Adipocyte (in vitro differentiated cells): ENCODE measurements at regions not wholly inside any gene's neighbourhood (a gene's known extent, or its start where the extent isn't known, plus 50 kb on each side); places are given as distances from the start of the nearest gene placed in this dataset.
"Not testable (repeated sequence)": the region's sequence is repeated elsewhere in the genome, so short reads cannot be mapped to it uniquely, and the experiment has no call there.

ENCODE experiments used
- DNase-seq: peaks from one replicate; pipeline ENCODE4 v3.0.0-alpha.2; 2015; ENCODE audit warnings: low read depth
- H3K27me3 ChIP-seq: replicated peaks from 2 replicates; pipeline ENCODE4 v1.7.0; 2013; ENCODE audit warnings: mild to moderate bottlenecking, low read length, moderate library complexity; ENCODE audit not compliant: control insufficient read depth, insufficient read depth
- H3K36me3 ChIP-seq: 2 replicates; pipeline ENCODE4 v1.7.0; 2013; ENCODE audit warnings: low read length, mild to moderate bottlenecking, moderate library complexity; ENCODE audit not compliant: control insufficient read depth, insufficient read depth, severe bottlenecking
- H3K4me1 ChIP-seq: 2 replicates; pipeline ENCODE4 v1.7.0; 2013; ENCODE audit warnings: mild to moderate bottlenecking, low read length, moderate library complexity; ENCODE audit not compliant: control insufficient read depth, insufficient read depth
- H3K4me3 ChIP-seq: 2 replicates; pipeline ENCODE4 v1.7.0; 2013; ENCODE audit warnings: mild to moderate bottlenecking, low read length, moderate library complexity
- H3K9ac ChIP-seq: 2 replicates; pipeline ENCODE4 v1.7.0; 2013; ENCODE audit warnings: mild to moderate bottlenecking, low read length, moderate library complexity
- H3K9me3 ChIP-seq: 2 replicates; pipeline ENCODE4 v1.7.0; 2013; ENCODE audit warnings: mild to moderate bottlenecking, low read length, moderate library complexity; ENCODE audit not compliant: control insufficient read depth

DNA sequence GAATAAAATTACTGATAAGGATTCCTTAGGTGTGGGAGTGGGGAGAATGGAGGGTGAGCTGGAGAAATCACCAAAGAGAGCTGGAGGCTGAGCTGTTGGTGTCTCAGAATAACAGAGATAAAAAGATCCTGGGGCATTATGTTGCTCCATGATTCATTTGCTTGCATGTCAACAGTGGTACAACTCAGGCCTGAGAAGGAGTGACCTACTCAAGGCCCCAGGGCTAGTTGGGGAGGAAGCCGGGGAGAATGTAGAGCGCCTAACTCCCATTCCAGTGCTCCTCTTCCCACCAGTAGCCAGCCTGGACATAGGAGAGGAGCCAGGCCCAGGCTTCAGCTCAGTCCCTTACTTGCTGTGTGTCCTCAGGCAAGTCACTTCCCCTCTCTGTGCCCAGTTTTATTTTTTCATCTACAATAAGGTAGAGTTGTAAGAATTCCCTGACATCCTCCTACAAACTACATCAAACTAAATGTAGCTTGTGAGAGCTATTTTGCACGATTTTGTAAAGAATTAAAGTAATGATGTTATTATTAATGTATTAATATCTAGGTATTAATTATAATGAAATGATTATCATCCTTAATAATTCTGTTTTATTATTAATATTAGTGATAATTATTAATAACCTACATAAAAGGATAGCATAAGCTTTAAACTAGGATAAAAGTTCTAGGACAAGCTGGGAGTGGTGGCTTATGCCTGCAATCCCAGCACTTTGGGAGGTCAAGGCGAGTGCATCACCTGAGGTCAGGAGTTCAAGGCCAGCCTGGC is 250.9 kb upstream of the SULF2 start:
- DNase-seq: no peak
- Histone ChIP-seq H3K36me3 (no peaks in the 10 kb centered on the region), H3K27me3 (peaks cover 13% of the 10 kb centered on the region), H3K4me1 (no peaks in the 10 kb centered on the region), H3K9ac (no peak overlapping the region), H3K9me3 (peaks cover 6% of the 10 kb centered on the region), H3K4me3 (no peak overlapping the region)

DNA sequence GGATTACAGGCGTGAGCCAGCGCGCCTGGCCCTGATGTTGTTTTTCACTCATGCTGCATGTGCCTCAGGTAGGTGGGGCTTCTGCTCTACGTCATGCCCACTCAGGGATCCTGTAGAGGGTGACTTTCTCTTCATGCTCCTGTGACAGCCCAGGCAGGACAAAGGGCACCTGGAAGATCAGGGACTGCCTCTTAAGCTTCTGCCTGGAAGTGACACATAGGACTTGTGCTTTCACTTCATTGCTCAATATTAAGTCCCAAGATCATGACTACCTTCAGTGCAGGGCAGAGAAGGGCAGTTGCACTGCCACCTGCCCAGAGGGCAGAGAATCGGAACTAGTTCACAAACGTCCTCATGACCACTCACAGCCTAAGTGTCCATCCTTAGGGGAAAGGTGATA is 249.5 kb upstream of the SULF2 start:
- DNase-seq: no peak

GRCh38 chr20:48033005-48033404 is 247.7 kb upstream of the SULF2 start:
- H3K36me3 ChIP-seq, H3K9ac ChIP-seq, H3K27me3 ChIP-seq, H3K4me3 ChIP-seq, H3K4me1 ChIP-seq, DNase-seq, H3K9me3 ChIP-seq: not testable (repeated sequence)

More for the DNA sequence above, 249.5 kb upstream of the SULF2 start:
- Histone ChIP-seq H3K9ac (no peak overlapping the region), H3K9me3 (peaks cover 4% of the 10 kb centered on the region), H3K4me3 (no peak overlapping the region), H3K36me3 (no peaks in the 10 kb centered on the region), H3K4me1 (no peaks in the 10 kb centered on the region), H3K27me3 (peaks cover 8% of the 10 kb centered on the region)

DNA sequence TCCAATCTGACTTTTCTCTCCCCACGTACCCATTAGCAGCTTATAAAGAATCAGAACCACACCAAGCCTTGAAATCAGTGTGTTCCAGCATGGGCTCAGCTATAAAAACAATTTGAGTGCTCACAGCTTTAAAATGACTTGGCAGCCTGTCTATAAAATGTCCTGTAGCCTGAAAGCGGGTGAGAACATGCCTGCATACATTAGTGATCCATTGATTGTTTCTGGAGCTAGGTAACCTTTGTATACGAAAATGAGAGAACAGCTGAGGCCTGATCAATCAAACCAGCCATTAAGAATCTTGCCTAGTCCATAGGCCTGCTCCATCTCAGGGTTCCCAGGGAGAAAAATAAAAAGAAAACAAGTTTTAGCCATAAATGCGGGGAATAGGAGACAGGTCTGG is 245.8 kb upstream of the SULF2 start:
- Histone ChIP-seq H3K9ac (no peak overlapping the region), H3K4me3 (no peak overlapping the region), H3K9me3 (peaks cover 4% of the 10 kb centered on the region), H3K4me1 (peaks cover 11% of the 10 kb centered on the region), H3K36me3 (no peaks in the 10 kb centered on the region), H3K27me3 (no peaks in the 10 kb centered on the region)
- no peak for DNase-seq

DNA sequence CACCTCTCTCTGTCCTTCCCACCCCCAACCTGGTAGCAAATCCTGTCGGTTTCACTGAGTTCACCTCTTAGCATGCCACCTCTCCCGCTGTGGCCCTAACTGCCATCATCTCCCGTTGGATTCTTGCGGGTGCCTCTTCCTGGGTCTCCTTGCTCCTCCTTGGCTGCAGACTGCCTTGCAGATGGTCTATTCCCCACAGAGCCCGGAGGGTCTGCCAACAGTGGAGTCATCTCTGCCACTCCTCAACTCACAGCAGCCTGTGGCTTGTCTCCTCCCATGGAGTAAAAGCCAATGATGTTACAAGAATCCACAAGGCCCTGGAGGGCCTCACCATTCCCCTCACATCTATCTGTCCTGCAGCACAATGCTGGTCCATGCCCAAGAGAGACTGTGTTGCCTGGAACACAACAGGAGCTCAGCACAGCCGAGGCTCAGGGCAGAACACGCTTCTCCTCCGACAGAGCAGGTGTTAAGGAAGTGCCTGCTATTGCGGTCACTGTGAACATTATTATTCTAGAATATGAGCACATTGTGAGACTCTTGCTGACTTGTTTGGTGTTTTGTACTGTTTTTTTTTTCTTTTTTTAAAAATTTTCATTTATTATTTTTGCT is 241.8 kb upstream of the SULF2 start:
- Histone ChIP-seq H3K4me1 (peaks cover 30% of the 10 kb centered on the region), H3K9me3 (no peaks in the 10 kb centered on the region), H3K36me3 (no peaks in the 10 kb centered on the region), H3K4me3 (no peak overlapping the region), H3K9ac (no peak overlapping the region), H3K27me3 (peaks cover 3% of the 10 kb centered on the region)
- no peak for DNase-seq

DNA sequence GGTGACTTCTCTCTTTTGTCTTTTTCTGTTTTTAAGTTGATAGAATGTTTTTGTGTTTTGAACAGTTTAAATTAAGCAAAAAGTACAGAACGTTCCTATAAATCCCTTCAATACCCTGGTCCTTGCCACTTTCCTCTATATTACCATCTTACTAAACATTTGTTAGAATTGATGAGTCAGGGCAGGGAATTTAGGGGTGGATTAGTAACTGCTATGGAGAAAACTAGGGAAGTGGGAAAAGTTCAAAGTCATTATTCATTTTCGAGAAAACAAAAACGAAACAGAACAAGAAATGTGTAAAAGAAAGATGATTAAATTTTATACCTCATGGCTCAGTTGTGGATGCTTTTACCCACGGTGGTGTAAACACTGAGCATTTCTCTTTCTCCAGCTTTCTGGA is 240.4 kb upstream of the SULF2 start:
- Histone ChIP-seq H3K9me3 (no peaks in the 10 kb centered on the region), H3K4me3 (peak overlapping the region; percentile 64), H3K9ac (peak overlapping the region; percentile 58), H3K4me1 (peaks cover 30% of the 10 kb centered on the region), H3K27me3 (peaks cover 7% of the 10 kb centered on the region), H3K36me3 (no peaks in the 10 kb centered on the region)
- peak; percentile 64 for DNase-seq

DNA sequence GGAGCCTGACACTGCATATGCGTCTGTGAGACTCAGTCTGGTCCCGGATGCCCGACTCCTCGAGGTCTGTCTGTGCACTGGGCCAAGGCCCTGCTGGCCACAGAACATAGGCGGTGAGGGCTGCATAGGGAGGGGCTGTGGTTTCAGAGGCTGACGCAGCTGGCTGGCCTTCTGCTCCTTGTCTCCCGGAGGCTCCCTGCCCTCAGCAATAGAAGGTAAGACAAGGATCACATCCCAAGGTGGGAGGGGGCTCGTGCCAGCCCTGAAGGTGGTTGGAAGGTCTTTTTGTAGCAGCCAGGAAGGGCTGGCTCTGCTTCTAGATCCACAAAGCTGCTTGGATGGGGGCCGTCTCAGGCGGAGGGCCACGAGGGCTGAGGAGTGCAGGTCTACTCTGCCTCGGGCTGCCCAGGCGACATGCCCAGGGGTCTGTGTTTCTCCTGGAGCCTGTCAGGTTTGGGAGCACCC is 239.8 kb upstream of the SULF2 start:
- Histone ChIP-seq H3K36me3 (no peaks in the 10 kb centered on the region), H3K9me3 (no peaks in the 10 kb centered on the region), H3K9ac (peak overlapping the region; percentile 58), H3K4me1 (peaks cover 30% of the 10 kb centered on the region), H3K27me3 (peaks cover 12% of the 10 kb centered on the region), H3K4me3 (peak overlapping the region; percentile 64)
- DNase-seq: peak; percentile 92

- Histone ChIP-seq H3K9ac (peak overlapping the region; percentile 33), H3K36me3 (no peaks in the 10 kb centered on the region), H3K4me1 (peaks cover 30% of the 10 kb centered on the region), H3K9me3 (no peaks in the 10 kb centered on the region), H3K4me3 (no peak overlapping the region), H3K27me3 (peaks cover 18% of the 10 kb centered on the region)
- DNase-seq: no peak
Measured at GRCh38 chr20:48024539-48024938, 239.3 kb upstream of the SULF2 start.

DNA sequence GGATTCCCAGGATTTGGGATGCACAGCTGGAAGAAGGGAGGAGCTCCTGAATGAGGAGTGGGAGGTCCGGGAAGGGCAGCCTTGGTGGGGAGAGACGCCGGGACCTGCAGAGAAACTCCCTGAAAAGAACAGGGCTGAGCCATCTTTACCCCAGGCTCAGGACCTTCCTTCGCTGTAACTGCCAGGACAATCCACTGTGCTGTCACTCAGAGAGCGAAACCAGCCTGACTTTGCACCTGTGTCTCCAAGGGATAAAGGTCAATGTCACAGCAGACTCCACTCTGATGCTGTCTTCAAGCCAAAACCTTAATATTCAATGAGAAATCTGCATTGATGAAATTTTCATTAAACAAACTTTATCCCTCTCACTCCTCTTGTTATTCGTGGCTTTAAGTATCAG is 235.4 kb upstream of the SULF2 start:
- DNase-seq: not testable (repeated sequence)

DNA sequence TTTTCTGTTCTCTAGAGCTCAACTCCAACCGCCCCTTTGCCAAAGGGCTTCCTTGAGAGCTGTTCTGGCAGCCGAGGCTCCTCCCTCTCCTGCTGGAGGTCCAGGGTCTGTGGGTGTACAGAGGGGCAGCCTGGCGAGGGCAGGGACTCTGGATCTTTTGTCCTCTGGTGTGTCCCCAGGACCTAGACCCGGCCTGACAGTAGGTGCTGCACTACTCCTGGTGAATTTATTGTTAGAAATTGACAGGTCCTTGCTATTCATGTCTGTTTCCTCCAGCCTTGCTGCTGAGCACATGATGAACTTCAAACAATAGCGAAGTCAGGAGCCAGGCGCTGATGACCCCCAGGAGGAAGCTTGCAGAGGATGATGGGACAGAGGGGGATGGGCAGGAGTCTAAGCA is 234.7 kb upstream of the SULF2 start:
- Histone ChIP-seq H3K9me3 (no peaks in the 10 kb centered on the region), H3K4me3 (no peak overlapping the region), H3K36me3 (no peaks in the 10 kb centered on the region), H3K27me3 (peaks cover 19% of the 10 kb centered on the region), H3K9ac (no peak overlapping the region), H3K4me1 (peaks cover 19% of the 10 kb centered on the region)
- DNase-seq: no peak

More for the DNA sequence above, 235.4 kb upstream of the SULF2 start:
- Histone ChIP-seq H3K27me3 (peaks cover 19% of the 10 kb centered on the region), H3K4me1 (peaks cover 26% of the 10 kb centered on the region)
- H3K4me3 ChIP-seq, H3K36me3 ChIP-seq, H3K9me3 ChIP-seq, H3K9ac ChIP-seq: not testable (repeated sequence)

DNA sequence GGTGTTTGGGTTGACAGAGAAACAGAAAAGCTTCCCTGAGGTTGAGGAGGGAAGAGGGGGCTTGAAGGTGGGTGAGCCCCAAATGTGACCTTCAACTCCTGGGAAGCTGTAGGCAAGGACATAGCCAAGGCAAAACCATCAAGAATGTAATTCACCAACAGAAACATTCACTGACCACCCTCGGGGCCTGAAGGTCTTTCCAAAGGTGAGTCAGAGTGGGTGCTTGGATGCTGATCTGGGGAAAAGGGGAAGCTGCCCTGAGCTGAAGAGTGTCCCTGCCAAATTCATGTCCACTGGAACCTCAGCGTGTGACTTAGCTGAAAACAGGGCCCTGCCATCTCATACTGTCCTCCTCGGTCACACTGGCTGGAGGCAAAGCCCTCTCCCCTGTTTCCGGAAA is 234.2 kb upstream of the SULF2 start:
- Histone ChIP-seq H3K36me3 (no peaks in the 10 kb centered on the region), H3K9ac (no peak overlapping the region), H3K27me3 (peaks cover 19% of the 10 kb centered on the region), H3K4me1 (peaks cover 14% of the 10 kb centered on the region), H3K9me3 (no peaks in the 10 kb centered on the region), H3K4me3 (no peak overlapping the region)
- DNase-seq: no peak
